ENCODE measurements at regions not wholly inside any gene's neighbourhood (a gene's known extent, or its start where the extent isn't known, plus 50 kb on each side); places are given as distances from the start of the nearest gene placed in this dataset.

GRCh38 chr13:82729401-82729800, 1152.9 kb downstream of the SLITRK1 start (continued):
- TF ChIP-seq ZNF462 (CRISPR knock-in tag; IDR thresholded peaks at IDR 0.05) (no peak), EZH2phosphoT487 (IDR thresholded peaks at IDR 0.05; ENCODE audit: unreplicated experiment) (no peak)

- H4K20me1 ChIP-seq (replicated peaks; ENCODE audit: insufficient read depth), result no peaks in the 10 kb centered on the region
- no peaks in the 10 kb centered on the region for H3K27me3 Mint-ChIP-seq (ENCODE audit: insufficient read depth, low read depth, poor library complexity)
- H3K9me2 ChIP-seq (ENCODE audit: insufficient read depth), result no peaks in the 10 kb centered on the region
- no peaks in the 10 kb centered on the region for H3F3A ChIP-seq (replicated peaks; ENCODE audit: low read depth)
- H3K27ac Mint-ChIP-seq, result no peak overlapping the region
- TF ChIP-seq JUNB (IDR thresholded peaks at IDR 0.05; ENCODE audit: unreplicated experiment), result no peak
- TF ChIP-seq CREB1 (CRISPR knock-in tag; IDR thresholded peaks at IDR 0.05; ENCODE audit: low read depth), result no peak
- H3K4me1 Mint-ChIP-seq, result no peaks in the 10 kb centered on the region
- H3K36me3 ChIP-seq (ENCODE audit: insufficient read depth), result no peaks in the 10 kb centered on the region
- H3K27me3 ChIP-seq (ENCODE audit: insufficient read depth), result no peaks in the 10 kb centered on the region
- no peak overlapping the region for H2AFZ ChIP-seq
- H3K4me3 ChIP-seq, result no peak overlapping the region
- no peak overlapping the region for H3K4me2 ChIP-seq
- H3K27ac ChIP-seq (ENCODE audit: low read depth), result no peak overlapping the region
- H3K79me2 ChIP-seq (replicated peaks; ENCODE audit: insufficient read depth), result no peaks in the 10 kb centered on the region
- H3K4me3 Mint-ChIP-seq, result no peak overlapping the region
- no peaks in the 10 kb centered on the region for H3K9me3 Mint-ChIP-seq
- no peak for ATAC-seq
- DNase-seq (ENCODE audit: low spot score), result no peak
- H3K36me3 Mint-ChIP-seq (ENCODE audit: low read depth), result no peaks in the 10 kb centered on the region
- H3K4me1 ChIP-seq (ENCODE audit: insufficient read depth), result no peaks in the 10 kb centered on the region
Observed at GRCh38 chr13:82720986-82721385, 1161.3 kb downstream of the SLITRK1 start.

DNA sequence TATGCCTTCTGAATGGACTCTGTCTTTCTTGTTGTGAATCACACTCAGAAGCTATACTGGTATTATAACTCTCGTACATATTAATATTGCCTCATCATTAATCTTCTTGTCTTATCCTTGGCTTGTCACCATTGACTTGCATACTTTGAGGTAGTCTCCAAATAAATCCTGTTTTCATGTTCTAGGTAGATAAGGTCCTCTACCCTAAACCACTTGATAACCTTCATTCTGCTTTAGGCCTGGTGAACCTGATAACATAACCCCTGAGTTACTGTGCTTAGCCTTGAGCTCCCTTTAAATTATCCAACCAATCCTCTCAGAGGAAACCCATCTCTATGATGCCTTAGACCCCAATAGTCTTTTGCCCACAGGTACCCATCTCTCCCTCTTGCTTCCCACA, 1162.3 kb downstream of the SLITRK1 start:
- Histone ChIP-seq H2AFZ (no peak overlapping the region), H3K4me1 (ENCODE audit: insufficient read depth) (no peaks in the 10 kb centered on the region), H3K27me3 (ENCODE audit: insufficient read depth) (no peaks in the 10 kb centered on the region), H3K79me2 (replicated peaks; ENCODE audit: insufficient read depth) (no peaks in the 10 kb centered on the region), H3K36me3 (ENCODE audit: insufficient read depth) (no peaks in the 10 kb centered on the region), H3K4me3 (no peak overlapping the region), H3K27ac (ENCODE audit: low read depth) (no peak overlapping the region), H4K20me1 (replicated peaks; ENCODE audit: insufficient read depth) (no peaks in the 10 kb centered on the region), H3F3A (replicated peaks; ENCODE audit: low read depth) (no peaks in the 10 kb centered on the region), H3K9me2 (ENCODE audit: insufficient read depth) (no peaks in the 10 kb centered on the region), H3K4me2 (no peak overlapping the region)
- no peak for TF ChIP-seq ZNF114 (CRISPR knock-in tag; IDR thresholded peaks at IDR 0.05)
- no peak for TF ChIP-seq ZNF331 (CRISPR knock-in tag; IDR thresholded peaks at IDR 0.05; ENCODE audit: low read depth)
- TF ChIP-seq NANOG (IDR thresholded peaks at IDR 0.05; ENCODE audit: borderline replicate concordance), result no peak
- TF ChIP-seq, protein P1, sequence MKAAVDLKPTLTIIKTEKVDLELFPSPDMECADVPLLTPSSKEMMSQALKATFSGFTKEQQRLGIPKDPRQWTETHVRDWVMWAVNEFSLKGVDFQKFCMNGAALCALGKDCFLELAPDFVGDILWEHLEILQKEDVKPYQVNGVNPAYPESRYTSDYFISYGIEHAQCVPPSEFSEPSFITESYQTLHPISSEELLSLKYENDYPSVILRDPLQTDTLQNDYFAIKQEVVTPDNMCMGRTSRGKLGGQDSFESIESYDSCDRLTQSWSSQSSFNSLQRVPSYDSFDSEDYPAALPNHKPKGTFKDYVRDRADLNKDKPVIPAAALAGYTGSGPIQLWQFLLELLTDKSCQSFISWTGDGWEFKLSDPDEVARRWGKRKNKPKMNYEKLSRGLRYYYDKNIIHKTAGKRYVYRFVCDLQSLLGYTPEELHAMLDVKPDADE (IDR thresholded peaks at IDR 0.05), result no peak
- no peak for TF ChIP-seq CREB1 (CRISPR knock-in tag; IDR thresholded peaks at IDR 0.05; ENCODE audit: low read depth)
- no peak overlapping the region for H3K27ac Mint-ChIP-seq
- H3K36me3 Mint-ChIP-seq (ENCODE audit: low read depth), result no peaks in the 10 kb centered on the region
- H3K9me3 Mint-ChIP-seq, result no peaks in the 10 kb centered on the region
- H3K4me3 Mint-ChIP-seq, result no peak overlapping the region
- ATAC-seq, result no peak
- no peaks in the 10 kb centered on the region for H3K4me1 Mint-ChIP-seq
- no peaks in the 10 kb centered on the region for H3K27me3 Mint-ChIP-seq (ENCODE audit: insufficient read depth, low read depth, poor library complexity)
- DNase-seq (ENCODE audit: low spot score), result no peak
